ENCODE measurements at regions not wholly inside any gene's neighbourhood (a gene's known extent, or its start where the extent isn't known, plus 50 kb on each side); places are given as distances from the start of the nearest gene placed in this dataset.

DNA sequence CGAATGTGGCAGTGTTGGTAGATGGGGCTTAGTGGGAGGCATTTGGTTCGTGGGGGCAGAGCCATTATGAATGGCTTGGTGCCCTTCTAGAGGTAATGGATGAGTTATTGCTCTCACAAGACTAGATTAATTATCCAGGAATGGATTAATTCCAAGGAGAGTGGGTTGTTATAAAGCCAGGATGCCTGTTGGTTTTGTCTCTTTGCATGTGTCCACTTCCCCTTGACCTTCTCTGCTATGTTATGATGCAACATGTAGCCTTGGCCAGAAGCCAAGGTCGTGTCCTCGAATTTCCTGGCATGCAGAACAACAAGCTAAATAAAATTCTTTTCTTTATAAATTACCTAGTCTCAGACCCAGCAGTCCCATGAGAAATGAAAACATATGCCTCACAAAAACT, 111.2 kb upstream of the PLS3 start:
- H3K27ac ChIP-seq = no peak overlapping the region
- TF ChIP-seq, protein P1, sequence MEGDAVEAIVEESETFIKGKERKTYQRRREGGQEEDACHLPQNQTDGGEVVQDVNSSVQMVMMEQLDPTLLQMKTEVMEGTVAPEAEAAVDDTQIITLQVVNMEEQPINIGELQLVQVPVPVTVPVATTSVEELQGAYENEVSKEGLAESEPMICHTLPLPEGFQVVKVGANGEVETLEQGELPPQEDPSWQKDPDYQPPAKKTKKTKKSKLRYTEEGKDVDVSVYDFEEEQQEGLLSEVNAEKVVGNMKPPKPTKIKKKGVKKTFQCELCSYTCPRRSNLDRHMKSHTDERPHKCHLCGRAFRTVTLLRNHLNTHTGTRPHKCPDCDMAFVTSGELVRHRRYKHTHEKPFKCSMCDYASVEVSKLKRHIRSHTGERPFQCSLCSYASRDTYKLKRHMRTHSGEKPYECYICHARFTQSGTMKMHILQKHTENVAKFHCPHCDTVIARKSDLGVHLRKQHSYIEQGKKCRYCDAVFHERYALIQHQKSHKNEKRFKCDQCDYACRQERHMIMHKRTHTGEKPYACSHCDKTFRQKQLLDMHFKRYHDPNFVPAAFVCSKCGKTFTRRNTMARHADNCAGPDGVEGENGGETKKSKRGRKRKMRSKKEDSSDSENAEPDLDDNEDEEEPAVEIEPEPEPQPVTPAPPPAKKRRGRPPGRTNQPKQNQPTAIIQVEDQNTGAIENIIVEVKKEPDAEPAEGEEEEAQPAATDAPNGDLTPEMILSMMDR (IDR thresholded peaks at IDR 0.05) = no peak
- DNase-seq (ENCODE audit: low spot score) = no peak
- no peak overlapping the region for H3K4me3 ChIP-seq

DNA sequence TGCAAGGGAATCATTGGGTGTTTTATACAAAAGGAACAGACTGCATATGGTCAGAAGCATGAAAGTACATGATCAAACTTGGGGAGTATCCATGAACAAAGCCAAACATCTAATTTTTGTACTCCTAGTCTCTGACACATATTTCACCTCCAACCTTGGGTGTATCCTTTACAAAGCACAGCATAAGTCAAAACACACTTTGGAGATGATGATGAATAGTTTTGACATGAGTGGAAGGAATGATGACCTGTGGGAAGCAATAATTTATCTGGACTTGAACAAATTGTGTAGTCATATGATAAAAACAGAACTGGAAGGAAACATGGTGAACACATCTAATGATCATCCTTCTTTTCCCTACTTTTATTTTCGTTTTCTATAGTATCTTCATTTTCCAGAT, 108.7 kb upstream of the PLS3 start:
- no peak for DNase-seq (ENCODE audit: low spot score)
- Histone ChIP-seq H3K27ac (no peak overlapping the region), H3K4me3 (no peak overlapping the region)
- TF ChIP-seq, protein P1 (IDR thresholded peaks at IDR 0.05) = no peak

DNA sequence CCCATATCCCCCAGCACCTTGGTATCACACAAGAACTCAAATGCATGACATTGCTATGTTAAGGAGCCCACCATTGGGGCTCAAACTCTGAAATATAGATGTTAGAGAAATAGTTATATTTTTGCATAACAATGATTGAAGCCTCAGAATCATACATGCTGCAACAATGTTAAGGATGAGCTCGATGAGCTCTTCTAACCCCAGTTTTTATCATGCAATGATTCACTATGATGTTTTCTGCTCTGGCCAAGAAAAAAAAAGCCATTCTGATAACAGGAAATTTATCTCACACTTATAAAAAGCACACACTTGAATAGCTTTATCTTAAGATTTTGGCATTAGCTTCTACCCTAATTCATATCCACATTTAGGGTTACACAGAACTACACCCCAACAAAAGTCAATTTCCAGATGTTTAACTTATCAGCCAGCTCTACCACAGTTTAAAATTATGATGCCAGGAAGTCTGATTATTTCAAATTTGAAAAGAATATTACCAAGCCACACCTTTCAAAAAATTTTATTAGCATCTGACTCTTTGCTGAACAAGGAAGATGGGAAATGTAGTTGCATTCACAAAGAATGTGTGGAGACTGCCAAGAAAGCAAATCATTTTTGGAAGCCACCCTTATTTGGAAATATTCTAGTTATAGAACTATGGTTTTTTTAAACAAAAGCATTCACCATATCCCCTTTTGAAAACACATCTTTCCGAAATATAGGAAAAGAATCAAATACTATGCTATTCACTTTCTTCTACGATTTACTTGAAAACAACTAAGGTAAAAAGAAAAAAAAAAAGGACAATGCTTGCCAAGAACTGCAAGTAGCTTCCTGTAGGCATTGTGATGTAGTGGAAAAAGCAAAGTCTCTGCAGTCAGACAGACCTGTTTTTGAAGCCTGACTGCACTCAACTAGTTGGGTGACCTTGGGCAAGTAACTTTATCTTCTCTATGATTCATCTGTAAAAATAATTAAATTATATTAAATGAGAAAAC, 100.8 kb upstream of the PLS3 start:
- TF ChIP-seq, protein P1 (IDR thresholded peaks at IDR 0.05) = no peak
- Histone ChIP-seq H3K4me3 (no peak overlapping the region), H3K27ac (peak overlapping the region; percentile 1 to 59)
- DNase-seq (ENCODE audit: low spot score) = no peak

DNA sequence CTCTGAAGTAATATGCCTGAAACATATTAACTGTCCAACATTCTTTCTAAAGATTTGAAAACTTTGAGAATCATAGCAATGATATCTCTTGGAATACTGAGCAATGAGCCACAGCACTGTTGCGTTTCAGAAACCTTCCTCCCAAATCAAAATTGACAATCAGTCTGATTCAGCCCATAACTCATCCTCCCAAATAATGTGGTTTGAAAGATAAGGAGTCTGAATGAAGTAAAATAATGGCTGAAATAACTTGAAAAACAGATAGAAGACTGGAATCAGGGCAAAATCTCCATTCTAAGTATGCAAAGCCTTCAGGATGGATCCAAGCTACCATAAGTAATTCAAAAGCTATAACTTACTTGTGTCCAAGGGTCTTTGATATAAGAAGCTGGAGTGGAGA, 98.6 kb upstream of the PLS3 start:
- DNase-seq (ENCODE audit: low spot score) = no peak
- TF ChIP-seq, protein P1 (IDR thresholded peaks at IDR 0.05) = no peak
- Histone ChIP-seq H3K4me3 (no peak overlapping the region), H3K27ac (peak overlapping the region in 1 of 2 donors; percentile 22)

DNA sequence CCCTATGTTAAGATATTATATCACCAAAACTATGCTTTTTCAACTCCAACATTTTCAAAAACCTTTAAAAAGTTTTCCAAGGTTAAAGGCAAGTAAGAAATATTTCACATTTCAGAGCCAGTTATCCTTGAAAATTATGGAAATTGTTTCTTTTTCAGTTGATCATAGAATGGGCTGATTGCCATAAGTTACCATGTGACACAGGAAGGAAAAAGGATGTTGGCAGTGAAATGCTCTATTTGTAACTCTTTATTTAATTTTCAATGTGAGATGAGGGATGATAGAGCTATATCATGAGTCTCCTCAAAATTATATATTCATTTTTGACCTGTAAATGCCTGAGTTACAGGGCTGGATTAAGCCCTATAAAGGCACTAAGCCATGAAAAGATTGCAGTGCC, 93.0 kb upstream of the PLS3 start:
- Histone ChIP-seq H3K27ac (no peak overlapping the region), H3K4me3 (no peak overlapping the region)
- TF ChIP-seq, protein P1 (IDR thresholded peaks at IDR 0.05) = no peak
- DNase-seq (ENCODE audit: low spot score) = no peak

DNA sequence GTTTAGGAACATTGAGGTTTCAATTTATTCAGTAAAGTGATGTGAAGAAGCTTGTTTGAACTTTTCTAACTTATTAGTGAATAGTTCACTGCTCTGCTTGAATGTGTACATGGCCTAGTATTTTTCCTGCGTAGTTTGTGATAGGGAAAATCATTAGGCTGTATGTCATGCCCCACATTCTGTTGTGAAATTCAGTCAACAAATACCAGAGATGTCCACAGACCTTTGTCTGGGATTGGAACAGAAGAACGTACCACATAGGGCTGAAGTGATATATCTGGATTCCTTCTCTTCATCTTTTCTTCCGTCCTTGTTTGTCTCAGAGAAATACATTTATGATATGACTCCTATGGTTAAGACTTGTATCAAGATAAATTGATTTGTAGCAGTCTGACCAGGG, 88.8 kb upstream of the PLS3 start:
- Histone ChIP-seq H3K27ac (no peak overlapping the region), H3K4me3 (no peak overlapping the region)
- DNase-seq (ENCODE audit: low spot score) = no peak
- TF ChIP-seq, protein P1 (IDR thresholded peaks at IDR 0.05) = no peak

DNA sequence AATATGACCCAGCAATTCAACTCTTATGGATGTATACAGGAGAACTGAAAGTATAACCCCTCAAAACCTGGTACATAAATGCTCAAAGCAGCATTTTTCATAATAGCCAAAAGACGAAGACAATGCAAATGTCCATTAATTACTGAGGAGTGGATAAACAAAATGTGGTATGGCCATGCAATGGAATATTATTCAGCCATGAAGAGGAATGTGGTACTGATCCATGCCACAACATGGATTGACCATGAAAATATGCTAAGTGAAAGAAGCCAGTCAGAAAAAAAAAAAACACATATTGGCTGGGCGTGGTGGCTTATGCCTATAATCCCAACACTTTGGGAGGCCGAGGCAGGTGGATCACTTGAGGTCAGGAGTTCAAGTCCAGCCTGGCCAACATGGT, 74.5 kb upstream of the PLS3 start:
- no peak for DNase-seq (ENCODE audit: low spot score)
- no peak overlapping the region for H3K27ac ChIP-seq
- TF ChIP-seq, protein P1 (IDR thresholded peaks at IDR 0.05) = no peak

More for the DNA sequence above, 74.5 kb upstream of the PLS3 start:
- H3K4me3 ChIP-seq = no peak overlapping the region
